Sigmoid colon (tissue), 6 donors: ENCODE measurements at regions not wholly inside any gene's neighbourhood (a gene's known extent, or its start where the extent isn't known, plus 50 kb on each side); places are given as distances from the start of the nearest gene placed in this dataset.

ENCODE experiments used
- DNase-seq: peaks from one replicate; pipeline ENCODE4 v3.0.0-alpha.2; 2019
- H3K27ac ChIP-seq, 4 donors: fragments of 200-600 bp; sonication (generic); one replicate each; pipeline ENCODE4 v1.5.1; 2016 to 2019; ENCODE audit warnings: mild to moderate bottlenecking in 1 of 4
- H3K27me3 ChIP-seq, 3 donors: fragments of 200-600 bp; sonication (generic); one replicate each; pipeline ENCODE4 v1.5.1; 2019; ENCODE audit warnings: mild to moderate bottlenecking in 1 of 3
- H3K36me3 ChIP-seq, 4 donors: fragments of 200-600 bp; sonication (generic); one replicate each; pipeline ENCODE4 v1.5.1; 2016 to 2019
- H3K4me1 ChIP-seq, 4 donors: fragments of 200-600 bp; sonication (generic); one replicate each; pipeline ENCODE4 v1.5.1; 2017 to 2019
- H3K4me3 ChIP-seq, 4 donors: fragments of 200-600 bp; sonication (generic); one replicate each; pipeline ENCODE4 v1.5.1; 2017 to 2019; ENCODE audit warnings: mild to moderate bottlenecking in 2 of 4, moderate library complexity in 1 of 4
- H3K9me3 ChIP-seq, 4 donors: fragments of 200-600 bp in 3 of 4; sonication (generic) in 3 of 4; one replicate each; pipeline versions ENCODE4 v1.5.1 to v1.6.1; 2013 to 2019
- CTCF ChIP-seq, 4 experiments: fragments of 450-650 bp in 3 of 4; fragments of 200-600 bp in 1 of 4; IDR thresholded peaks; one replicate each; pipeline ENCODE4 v1.5.1; 2016 to 2019; ENCODE audit warnings: antibody characterized with exemption in 4 of 4, mild to moderate bottlenecking in 3 of 4, moderate library complexity in 2 of 4
- EP300 ChIP-seq, 4 donors: sonication (generic); formaldehyde crosslinking; IDR thresholded peaks; one replicate each; pipeline ENCODE4 v1.6.1; 2017; ENCODE audit warnings: antibody characterized with exemption in 4 of 4
- POLR2A ChIP-seq, 2 donors: fragments of 450-650 bp; IDR thresholded peaks; one replicate each; pipeline ENCODE4 v1.6.1; 2016; ENCODE audit warnings: antibody characterized with exemption in 2 of 2, mild to moderate bottlenecking in 2 of 2, moderate library complexity in 2 of 2
- POLR2AphosphoS5 ChIP-seq, 4 donors: sonication (generic); formaldehyde crosslinking; IDR thresholded peaks; one replicate each; pipeline ENCODE4 v1.6.1; 2017; ENCODE audit warnings: antibody characterized with exemption in 4 of 4
- WGBS, 2 donors: extraction: QIAGEN DNeasy Blood & Tissue Kit; methylation state at CpG; one replicate each; pipeline ENCODE4 v1.1.7; 2013; 5-methylcytosine and 5-hydroxymethylcytosine counted together
- intact Hi-C: fragments of 100-400 bp; cut with DNase I; formaldehyde crosslinking; loops from one replicate; pipeline ENCODE4 v1.15.1; 2023
- donor health status: healthy with polysubstance abuse.
- donor health status: healthy.

- H3K27ac ChIP-seq = no peak overlapping the region
- DNase-seq = no peak
- no peaks in the 10 kb centered on the region for H3K36me3 ChIP-seq
- no peak overlapping the region for H3K4me3 ChIP-seq
- WGBS, 2 donors = 91% methylated on average over 4 of the region's 4 CpGs
- intact Hi-C loops = no loop called here
- H3K9me3 ChIP-seq = peaks cover 0 to 7% (median 5%) of the 10 kb centered on the region in 4 donors
- TF ChIP-seq EP300 (IDR thresholded peaks at IDR 0.05) (no peak), CTCF (IDR thresholded peaks at IDR 0.05) (no peak), POLR2AphosphoS5 (IDR thresholded peaks at IDR 0.05) (no peak), POLR2A (IDR thresholded peaks at IDR 0.05) (no peak)
- no peaks in the 10 kb centered on the region for H3K4me1 ChIP-seq
- H3K27me3 ChIP-seq = peaks cover 0 to 7% (median 0%) of the 10 kb centered on the region in 3 donors
These were observed 114.4 kb upstream of the PARP11 start for GRCh38 chr12:3987571-3987970.

DNA sequence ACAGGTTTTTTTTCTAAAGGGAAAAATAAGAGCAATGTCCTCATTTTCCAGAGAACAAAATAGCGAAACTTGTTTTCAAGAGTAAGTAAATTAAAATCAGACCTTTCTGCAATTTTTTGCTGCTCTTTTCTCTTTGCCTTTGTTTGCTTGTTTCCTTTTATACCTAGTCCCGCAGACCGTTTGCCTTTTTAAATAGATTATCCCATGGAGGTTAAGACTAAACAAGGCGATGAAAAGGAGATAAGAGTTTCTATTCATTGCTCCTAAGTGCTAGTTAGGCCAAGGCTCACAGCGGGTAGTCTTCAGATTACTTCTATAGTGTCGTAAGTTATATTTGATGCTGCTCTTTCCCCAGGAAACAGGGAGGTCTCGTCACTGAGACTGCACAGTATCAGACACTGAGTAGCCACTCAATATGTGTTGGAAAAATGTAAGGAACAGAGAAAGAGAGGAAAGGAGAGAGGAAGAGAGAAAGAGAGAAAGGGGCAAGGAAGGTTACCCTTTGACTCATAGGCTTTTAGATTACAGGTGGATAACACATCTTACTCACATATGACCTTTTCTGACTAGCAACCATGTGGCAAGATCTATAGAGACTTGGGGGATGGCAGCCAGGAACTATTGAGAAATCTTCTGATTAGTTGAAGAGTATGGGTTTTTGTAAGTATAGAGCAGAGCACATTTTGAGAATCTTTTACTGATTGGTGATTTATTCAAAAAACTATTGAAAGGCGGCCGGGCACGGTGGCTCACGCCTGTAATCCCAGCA is 107.5 kb upstream of the PARP11 start:
- no peak for TF ChIP-seq CTCF (IDR thresholded peaks at IDR 0.05)
- no peak for TF ChIP-seq EP300 (IDR thresholded peaks at IDR 0.05)
- no peak for TF ChIP-seq POLR2AphosphoS5 (IDR thresholded peaks at IDR 0.05)
- no peak for TF ChIP-seq POLR2A (IDR thresholded peaks at IDR 0.05)

GRCh38 chr12:3977621-3978020 is 104.4 kb upstream of the PARP11 start:
- WGBS, 2 donors = 92 to 98% methylated on average over 2 of the region's 2 CpGs
- no peaks in the 10 kb centered on the region for H3K9me3 ChIP-seq
- H3K36me3 ChIP-seq = no peaks in the 10 kb centered on the region
- no peak for TF ChIP-seq CTCF (IDR thresholded peaks at IDR 0.05)
- TF ChIP-seq POLR2AphosphoS5 (IDR thresholded peaks at IDR 0.05) = no peak
- no peak for TF ChIP-seq POLR2A (IDR thresholded peaks at IDR 0.05)
- no peak for TF ChIP-seq EP300 (IDR thresholded peaks at IDR 0.05)
- no peaks in the 10 kb centered on the region for H3K27me3 ChIP-seq
- no peaks in the 10 kb centered on the region for H3K4me1 ChIP-seq
- no peak for DNase-seq
- H3K27ac ChIP-seq = no peak overlapping the region
- intact Hi-C loops = no loop called here
- no peak overlapping the region for H3K4me3 ChIP-seq

More for the DNA sequence above, 107.5 kb upstream of the PARP11 start:
- H3K36me3 ChIP-seq = no peaks in the 10 kb centered on the region
- intact Hi-C loops = no loop called here
- H3K4me1 ChIP-seq = no peaks in the 10 kb centered on the region
- H3K27ac ChIP-seq = no peak overlapping the region
- peaks cover 0 to 7% (median 5%) of the 10 kb centered on the region in 4 donors for H3K9me3 ChIP-seq
- no peak for DNase-seq
- no peak overlapping the region for H3K4me3 ChIP-seq
- 81 to 83% methylated on average over 11 of the region's 11 CpGs for WGBS, 2 donors
- no peaks in the 10 kb centered on the region for H3K27me3 ChIP-seq

- H3K36me3 ChIP-seq = no peaks in the 10 kb centered on the region
- no peaks in the 10 kb centered on the region for H3K4me1 ChIP-seq
- H3K27me3 ChIP-seq = no peaks in the 10 kb centered on the region
- 57 to 85% methylated on average over 5 of the region's 5 CpGs for whole genome bisulfite sequencing, 2 donors
- DNase-seq = no peak
- TF ChIP-seq POLR2A (IDR thresholded peaks at IDR 0.05) (no peak), CTCF (IDR thresholded peaks at IDR 0.05) (no peak), EP300 (IDR thresholded peaks at IDR 0.05) (no peak), POLR2AphosphoS5 (IDR thresholded peaks at IDR 0.05) (no peak)
- no peak overlapping the region for H3K4me3 ChIP-seq
- intact Hi-C loops = no loop called here
- no peak overlapping the region for H3K27ac ChIP-seq
- no peaks in the 10 kb centered on the region for H3K9me3 ChIP-seq
These were observed 103.2 kb upstream of the PARP11 start for GRCh38 chr12:3976351-3976938.
